Prostate gland (tissue), 2 donors: ENCODE measurements at regions not wholly inside any gene's neighbourhood (a gene's known extent, or its start where the extent isn't known, plus 50 kb on each side); places are given as distances from the start of the nearest gene placed in this dataset.

ENCODE experiments used
- POLR2A ChIP-seq: fragments of 450-650 bp; IDR thresholded peaks from one replicate; pipeline ENCODE4 v1.6.1; 2016; ENCODE audit warnings: antibody characterized with exemption, mild to moderate bottlenecking
- TF ChIP-seq, protein P1 (sequence below), 4 experiments: fragments of 200-600 bp in 2 of 4; fragments of 450-650 bp in 2 of 4; sonication (generic) in 2 of 4; IDR thresholded peaks; 1 replicate in 3 of 4; 2 replicates in 1 of 4; pipeline ENCODE4 v1.5.1; 2016 to 2019; ENCODE audit warnings: antibody characterized with exemption in 4 of 4, mild to moderate bottlenecking in 2 of 4, moderate library complexity in 2 of 4

DNA sequence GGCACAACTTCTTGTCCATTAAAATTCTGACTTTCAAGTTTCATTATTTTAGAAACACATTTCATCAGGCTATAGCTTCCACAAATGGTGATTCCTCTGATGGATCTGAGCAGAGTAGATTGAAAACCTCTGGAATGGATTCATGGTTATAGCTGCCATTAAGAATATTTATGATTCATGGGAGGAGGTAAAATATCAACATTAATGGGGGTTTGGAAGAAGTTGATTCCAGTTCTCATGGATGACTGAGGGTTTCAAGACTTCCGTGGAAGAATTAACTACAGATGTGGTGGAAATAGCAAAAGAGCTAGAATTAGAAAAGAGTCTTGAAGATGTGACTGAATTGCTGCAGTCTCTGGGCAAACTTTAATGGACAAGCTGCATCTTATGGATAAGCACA is 797.4 kb downstream of the SUCLG1 start:
- no peak for TF ChIP-seq POLR2A
- TF ChIP-seq, protein P1, sequence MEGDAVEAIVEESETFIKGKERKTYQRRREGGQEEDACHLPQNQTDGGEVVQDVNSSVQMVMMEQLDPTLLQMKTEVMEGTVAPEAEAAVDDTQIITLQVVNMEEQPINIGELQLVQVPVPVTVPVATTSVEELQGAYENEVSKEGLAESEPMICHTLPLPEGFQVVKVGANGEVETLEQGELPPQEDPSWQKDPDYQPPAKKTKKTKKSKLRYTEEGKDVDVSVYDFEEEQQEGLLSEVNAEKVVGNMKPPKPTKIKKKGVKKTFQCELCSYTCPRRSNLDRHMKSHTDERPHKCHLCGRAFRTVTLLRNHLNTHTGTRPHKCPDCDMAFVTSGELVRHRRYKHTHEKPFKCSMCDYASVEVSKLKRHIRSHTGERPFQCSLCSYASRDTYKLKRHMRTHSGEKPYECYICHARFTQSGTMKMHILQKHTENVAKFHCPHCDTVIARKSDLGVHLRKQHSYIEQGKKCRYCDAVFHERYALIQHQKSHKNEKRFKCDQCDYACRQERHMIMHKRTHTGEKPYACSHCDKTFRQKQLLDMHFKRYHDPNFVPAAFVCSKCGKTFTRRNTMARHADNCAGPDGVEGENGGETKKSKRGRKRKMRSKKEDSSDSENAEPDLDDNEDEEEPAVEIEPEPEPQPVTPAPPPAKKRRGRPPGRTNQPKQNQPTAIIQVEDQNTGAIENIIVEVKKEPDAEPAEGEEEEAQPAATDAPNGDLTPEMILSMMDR (IDR thresholded peaks at IDR 0.05): no peak
